Esophagus (tissue), 2 donors: ENCODE measurements at regions not wholly inside any gene's neighbourhood (a gene's known extent, or its start where the extent isn't known, plus 50 kb on each side); places are given as distances from the start of the nearest gene placed in this dataset.
"Not testable (repeated sequence)": the region's sequence is repeated elsewhere in the genome, so short reads cannot be mapped to it uniquely, and the experiment has no call there.

Experiments
- H3K27ac ChIP-seq, 2 donors: one replicate each; pipeline ENCODE4 v1.5.1; 2013; ENCODE audit warnings: low read depth in 2 of 2, mild to moderate bottlenecking in 2 of 2, inconsistent platforms in 1 of 2, low read length in 1 of 2, moderate library complexity in 1 of 2
- H3K27me3 ChIP-seq, 2 donors: one replicate each; pipeline ENCODE4 v1.6.1; 2013; ENCODE audit warnings: low read length in 2 of 2, control low read depth in 1 of 2, mild to moderate bottlenecking in 1 of 2; ENCODE audit not compliant: insufficient read depth in 2 of 2, control insufficient read depth in 1 of 2
- H3K36me3 ChIP-seq, 2 donors: one replicate each; pipeline ENCODE4 v1.6.1; 2013; ENCODE audit warnings: low read length in 1 of 2; ENCODE audit not compliant: control insufficient read depth in 2 of 2, insufficient read depth in 2 of 2
- H3K4me1 ChIP-seq, 2 donors: one replicate each; pipeline ENCODE4 v1.6.1; 2013; ENCODE audit warnings: low read length in 1 of 2; ENCODE audit not compliant: control insufficient read depth in 2 of 2, insufficient read depth in 2 of 2
- H3K4me3 ChIP-seq, 2 donors: one replicate each; pipeline ENCODE4 v1.5.1; 2013; ENCODE audit warnings: low read length in 2 of 2, mild to moderate bottlenecking in 2 of 2, low read depth in 1 of 2, moderate library complexity in 1 of 2
- H3K9me3 ChIP-seq, 2 donors: one replicate each; pipeline ENCODE4 v1.6.1; 2013; ENCODE audit warnings: mild to moderate bottlenecking in 2 of 2, low read depth in 1 of 2, low read length in 1 of 2, moderate library complexity in 1 of 2; ENCODE audit not compliant: control insufficient read depth in 2 of 2, insufficient read depth in 1 of 2
- WGBS, 2 donors: extraction: QIAGEN DNeasy Blood & Tissue Kit; methylation state at CpG; one replicate each; pipeline ENCODE4 v1.1.7; 2013; 5-methylcytosine and 5-hydroxymethylcytosine counted together
- donor health status: healthy with polysubstance abuse.
- donor health status: Bipolar disorder and iron deficiency.

DNA sequence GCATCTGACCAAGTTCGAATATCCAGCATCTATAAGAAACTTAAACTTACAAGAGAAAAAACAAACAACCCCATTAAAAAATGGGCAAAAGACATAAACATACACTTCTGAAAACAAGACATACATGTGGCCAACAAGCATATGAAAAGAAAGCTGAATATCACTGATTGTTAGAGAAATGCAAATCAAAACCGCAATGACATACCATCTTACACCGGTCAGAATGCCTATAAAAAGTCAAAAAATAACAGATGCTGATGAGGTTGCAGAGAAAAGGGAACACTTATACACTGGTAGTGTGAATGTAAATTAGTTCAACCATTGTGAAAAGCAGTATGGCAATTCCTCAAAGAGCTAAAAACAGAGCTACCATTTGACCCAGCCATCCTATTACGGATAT lies 166.0 kb downstream of the RRAGB start:
- not testable (repeated sequence) for H3K4me1 ChIP-seq, H3K36me3 ChIP-seq, H3K27me3 ChIP-seq, H3K4me3 ChIP-seq, H3K27ac ChIP-seq, H3K9me3 ChIP-seq
- 89 to 91% methylated on average over 4 of the region's 4 CpGs for WGBS, 2 donors

DNA sequence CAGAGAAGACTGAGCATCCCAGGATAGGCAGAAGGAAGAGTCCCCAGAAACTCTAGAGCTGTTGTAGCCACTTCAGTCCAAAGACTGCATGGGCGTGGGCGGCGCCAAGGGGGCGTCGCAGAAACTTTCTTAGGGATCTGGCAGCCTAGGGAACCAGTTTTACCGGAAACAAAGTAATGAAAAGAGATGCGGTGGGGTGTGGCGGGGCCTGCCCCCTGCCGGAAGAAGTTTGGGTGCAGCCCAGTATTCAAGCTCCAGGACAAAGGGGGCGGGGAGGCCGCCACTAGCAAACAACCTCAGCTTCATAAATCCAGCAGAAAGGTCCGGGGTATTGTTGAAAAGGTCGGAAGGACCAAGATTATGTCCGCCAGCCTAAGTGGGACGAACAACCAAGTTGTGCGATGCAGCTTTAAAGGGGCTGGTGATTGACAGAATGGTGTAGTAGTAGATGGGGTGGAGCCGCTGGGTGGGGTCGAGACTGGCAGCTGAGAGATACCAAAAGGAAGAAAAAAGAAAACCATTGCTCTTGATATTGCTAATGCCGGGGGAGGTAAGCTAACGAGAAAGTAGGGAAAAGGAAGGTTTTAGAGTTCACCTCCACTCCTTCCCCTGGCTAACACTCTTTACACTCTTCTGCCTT lies 190.5 kb downstream of the RRAGB start:
- no peaks in the 10 kb centered on the region for H3K27me3 ChIP-seq
- 2 to 27% methylated on average over 20 of the region's 20 CpGs for WGBS, 2 donors
- H3K9me3 ChIP-seq: no peaks in the 10 kb centered on the region
- H3K27ac ChIP-seq: peak overlapping the region; percentile 82
- H3K4me3 ChIP-seq: peak overlapping the region; percentile 63 to 71
- no peaks in the 10 kb centered on the region for H3K36me3 ChIP-seq
- H3K4me1 ChIP-seq: no peaks in the 10 kb centered on the region

DNA sequence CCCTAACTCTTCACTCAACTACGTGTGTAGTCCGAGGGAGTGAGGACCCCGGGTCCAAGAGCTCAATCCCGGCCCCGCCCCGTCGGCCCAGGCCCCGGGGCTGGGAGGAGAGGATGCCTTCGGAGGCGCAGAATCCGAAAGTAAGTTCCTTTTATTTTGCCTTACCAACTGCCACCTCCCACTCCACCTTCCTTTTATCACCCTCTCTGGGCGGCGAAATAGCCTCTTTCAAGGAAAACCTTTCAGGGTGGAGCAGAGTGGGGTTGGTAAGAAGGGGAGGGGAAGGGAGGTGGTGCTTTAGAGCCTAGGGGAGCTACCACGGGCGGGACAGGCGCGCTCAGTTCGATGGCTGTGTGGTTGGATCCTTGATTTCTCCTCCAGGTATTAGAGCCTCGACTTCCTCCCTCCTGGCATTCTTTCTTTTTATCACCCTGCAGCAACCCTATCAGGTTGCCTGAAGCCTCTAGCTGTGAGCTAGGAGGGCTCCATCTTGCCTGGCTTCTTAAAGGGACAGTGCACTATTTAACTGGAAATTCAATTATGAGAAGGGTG lies 191.2 kb downstream of the RRAGB start:
- Histone ChIP-seq H3K4me1 (no peaks in the 10 kb centered on the region), H3K9me3 (no peaks in the 10 kb centered on the region), H3K36me3 (no peaks in the 10 kb centered on the region), H3K27me3 (no peaks in the 10 kb centered on the region), H3K27ac (peak overlapping the region; percentile 82), H3K4me3 (peak overlapping the region; percentile 63 to 71)
- WGBS, 2 donors: 0 to 40% methylated on average over 19 of the region's 19 CpGs

DNA sequence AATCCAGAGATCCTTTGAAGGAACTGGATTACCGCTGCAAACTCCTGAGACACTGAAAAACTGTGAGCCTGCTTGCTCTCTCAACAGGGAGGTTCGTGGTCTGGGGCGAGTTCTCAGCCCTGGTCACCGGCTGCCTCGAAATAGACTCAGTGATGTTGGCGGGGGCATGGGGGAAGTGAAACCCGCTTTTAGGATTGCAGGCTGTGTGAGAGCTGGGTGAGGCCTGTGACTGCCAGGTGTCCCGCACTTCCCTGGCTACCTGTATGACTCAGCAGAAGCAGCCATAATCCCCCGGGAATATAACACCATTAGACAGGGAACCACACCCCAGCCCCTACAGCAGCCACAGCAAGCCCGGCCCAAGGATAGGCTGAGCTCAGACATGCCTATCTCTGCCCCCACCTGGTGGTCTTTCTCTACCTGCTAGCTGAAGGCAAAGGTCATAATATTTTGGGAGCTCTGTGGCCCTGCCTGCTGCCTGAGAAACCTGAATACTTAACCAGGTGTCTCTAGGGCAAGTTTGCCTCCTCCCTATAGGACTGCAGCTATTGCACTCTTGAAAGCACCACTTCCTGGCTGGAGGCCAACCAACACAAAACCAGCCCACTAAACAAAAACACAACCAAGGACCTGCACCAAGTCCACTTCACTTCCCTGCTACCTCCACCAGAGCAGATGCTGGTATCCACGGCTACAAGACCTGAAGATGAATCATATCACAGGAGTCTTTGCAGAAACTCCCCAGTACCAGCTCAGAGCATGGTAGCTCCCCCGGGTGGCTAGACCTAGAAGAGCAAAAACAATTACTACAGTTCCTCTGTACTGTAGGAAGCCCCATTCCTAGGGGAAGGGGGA lies 202.0 kb downstream of the RRAGB start:
- Histone ChIP-seq H3K27ac (no peak overlapping the region), H3K27me3 (peaks cover 0 to 8% of the 10 kb centered on the region in 2 donors), H3K4me1 (no peaks in the 10 kb centered on the region), H3K4me3 (no peak overlapping the region), H3K9me3 (no peaks in the 10 kb centered on the region), H3K36me3 (no peaks in the 10 kb centered on the region)
- 79 to 85% methylated on average over 12 of the region's 12 CpGs for WGBS, 2 donors

GRCh38 chrX:55924574-55924973 lies 207.0 kb downstream of the RRAGB start:
- no peaks in the 10 kb centered on the region for H3K9me3 ChIP-seq
- H3K4me3 ChIP-seq: no peak overlapping the region
- 76 to 80% methylated on average over 6 of the region's 6 CpGs for WGBS, 2 donors
- H3K27me3 ChIP-seq: no peaks in the 10 kb centered on the region
- H3K4me1 ChIP-seq: no peaks in the 10 kb centered on the region
- no peaks in the 10 kb centered on the region for H3K36me3 ChIP-seq
- H3K27ac ChIP-seq: no peak overlapping the region

DNA sequence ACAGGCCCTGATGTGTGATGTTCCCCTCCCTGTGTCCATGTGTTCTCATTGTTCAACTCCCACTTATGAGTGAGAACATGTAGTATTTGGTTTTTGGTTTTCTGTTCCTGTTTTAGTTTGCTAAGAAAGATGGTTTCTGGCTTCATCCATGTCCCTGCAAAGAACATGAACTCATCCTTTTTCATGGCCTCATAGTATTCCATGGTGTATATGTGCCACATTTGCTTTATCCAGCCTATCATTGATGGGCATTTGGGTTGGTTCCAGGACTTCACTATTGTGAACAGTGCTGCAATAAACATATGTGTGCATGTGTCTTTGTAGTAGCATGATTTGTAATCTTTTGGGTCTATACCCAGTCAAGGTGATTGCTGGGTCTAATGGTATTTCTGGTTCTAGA lies 211.0 kb downstream of the RRAGB start:
- H3K4me3 ChIP-seq, H3K9me3 ChIP-seq, H3K36me3 ChIP-seq, H3K27ac ChIP-seq, H3K4me1 ChIP-seq, H3K27me3 ChIP-seq: not testable (repeated sequence)
